MM.1S (cell line): ENCODE measurements at regions not wholly inside any gene's neighbourhood (a gene's known extent, or its start where the extent isn't known, plus 50 kb on each side); places are given as distances from the start of the nearest gene placed in this dataset.

ENCODE experiments used
- EZH2 ChIP-seq: fragments of 300-600 bp; sonication (generic); optimal IDR thresholded peaks from 2 replicates; pipeline ENCODE3; 2017; ENCODE audit warnings: low read depth, mild to moderate bottlenecking, antibody characterized with exemption, low read length, mixed read lengths
- TF ChIP-seq, protein P1 (sequence below): fragments of 300-600 bp; sonication (generic); IDR thresholded peaks from 2 replicates; pipeline ENCODE4 v1.5.1; 2016; ENCODE audit warnings: antibody characterized with exemption, low read length, mixed read lengths

DNA sequence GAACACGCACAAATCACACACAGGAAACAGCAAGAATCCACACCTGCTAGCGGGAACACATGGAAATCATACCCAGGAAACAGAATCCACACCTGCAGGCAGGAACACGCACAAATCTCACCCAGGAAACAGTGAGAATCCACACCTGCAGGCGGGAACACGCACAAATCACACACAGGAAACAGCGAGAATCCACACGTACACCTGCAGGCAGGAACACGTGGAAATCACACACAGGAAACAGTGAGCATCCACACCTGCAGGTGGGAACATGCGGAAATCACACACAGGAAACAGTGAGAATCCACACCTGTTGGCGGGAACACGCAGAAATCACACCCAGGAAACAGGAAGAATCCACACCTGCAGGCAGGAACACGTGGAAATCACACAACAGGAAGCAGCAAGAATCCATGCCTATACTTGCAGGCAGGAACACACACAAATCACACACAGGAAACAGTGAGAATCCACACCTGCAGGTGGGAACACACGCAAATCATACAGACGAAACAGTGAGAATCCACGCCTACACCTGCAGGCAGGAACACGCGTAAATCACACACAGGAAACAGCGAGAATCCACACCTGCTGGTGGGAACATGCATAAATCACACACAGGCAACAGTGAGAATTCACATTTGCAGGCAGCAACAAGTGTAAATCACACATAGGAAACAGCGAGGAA, 108.6 kb downstream of the DLL1 start:
- TF ChIP-seq, protein P1, sequence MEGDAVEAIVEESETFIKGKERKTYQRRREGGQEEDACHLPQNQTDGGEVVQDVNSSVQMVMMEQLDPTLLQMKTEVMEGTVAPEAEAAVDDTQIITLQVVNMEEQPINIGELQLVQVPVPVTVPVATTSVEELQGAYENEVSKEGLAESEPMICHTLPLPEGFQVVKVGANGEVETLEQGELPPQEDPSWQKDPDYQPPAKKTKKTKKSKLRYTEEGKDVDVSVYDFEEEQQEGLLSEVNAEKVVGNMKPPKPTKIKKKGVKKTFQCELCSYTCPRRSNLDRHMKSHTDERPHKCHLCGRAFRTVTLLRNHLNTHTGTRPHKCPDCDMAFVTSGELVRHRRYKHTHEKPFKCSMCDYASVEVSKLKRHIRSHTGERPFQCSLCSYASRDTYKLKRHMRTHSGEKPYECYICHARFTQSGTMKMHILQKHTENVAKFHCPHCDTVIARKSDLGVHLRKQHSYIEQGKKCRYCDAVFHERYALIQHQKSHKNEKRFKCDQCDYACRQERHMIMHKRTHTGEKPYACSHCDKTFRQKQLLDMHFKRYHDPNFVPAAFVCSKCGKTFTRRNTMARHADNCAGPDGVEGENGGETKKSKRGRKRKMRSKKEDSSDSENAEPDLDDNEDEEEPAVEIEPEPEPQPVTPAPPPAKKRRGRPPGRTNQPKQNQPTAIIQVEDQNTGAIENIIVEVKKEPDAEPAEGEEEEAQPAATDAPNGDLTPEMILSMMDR: no peak
- no peak for TF ChIP-seq EZH2
